Ishikawa (cell line): ENCODE measurements at regions not wholly inside any gene's neighbourhood (a gene's known extent, or its start where the extent isn't known, plus 50 kb on each side); places are given as distances from the start of the nearest gene placed in this dataset.

Source experiments
- CEBPB ChIP-seq: IDR thresholded peaks from 2 replicates; pipeline ENCODE4 v1.6.1; 2012
- CREB1 ChIP-seq: IDR thresholded peaks from 2 replicates; pipeline ENCODE4 v1.6.1; 2012; ENCODE audit warnings: low read depth
- EGR1 ChIP-seq: IDR thresholded peaks from 2 replicates; pipeline ENCODE4 v1.6.1; 2012
- EP300 ChIP-seq: IDR thresholded peaks from 2 replicates; pipeline ENCODE4 v1.6.1; 2012; ENCODE audit warnings: borderline replicate concordance
- FOXM1 ChIP-seq: IDR thresholded peaks from 2 replicates; pipeline ENCODE4 v1.6.1; 2012; ENCODE audit warnings: low read depth, borderline replicate concordance
- MAX ChIP-seq: IDR thresholded peaks from 2 replicates; pipeline ENCODE4 v1.6.1; 2012
- RAD21 ChIP-seq: IDR thresholded peaks from 2 replicates; pipeline ENCODE4 v1.6.1; 2012; ENCODE audit warnings: low read depth
- REST ChIP-seq: IDR thresholded peaks from 2 replicates; pipeline ENCODE4 v1.6.1; 2012; ENCODE audit warnings: low read depth, mild to moderate bottlenecking
- TAF1 ChIP-seq: IDR thresholded peaks from 2 replicates; pipeline ENCODE4 v1.6.1; 2012; ENCODE audit warnings: low read depth, mild to moderate bottlenecking
- TCF12 ChIP-seq: IDR thresholded peaks from 2 replicates; pipeline ENCODE4 v1.6.1; 2012; ENCODE audit warnings: low read depth
- TEAD4 ChIP-seq: IDR thresholded peaks from 2 replicates; pipeline ENCODE4 v1.6.1; 2012
- USF1 ChIP-seq: IDR thresholded peaks from 2 replicates; pipeline ENCODE4 v1.6.1; 2012
- ZBTB7A ChIP-seq: IDR thresholded peaks from 2 replicates; pipeline ENCODE4 v1.6.1; 2012; ENCODE audit warnings: low read depth

- TF ChIP-seq TAF1 (no peak), RAD21 (no peak), CEBPB (no peak), EGR1 (no peak), MAX (no peak), REST (no peak), TEAD4 (no peak), USF1 (no peak), FOXM1 (no peak), EP300 (no peak), TCF12 (no peak), CREB1 (no peak), ZBTB7A (no peak)
These were observed 118.8 kb downstream of the ZNF664 start for GRCh38 chr12:124091835-124092234.
